Gastroesophageal sphincter (tissue), 2 donors: ENCODE measurements at regions not wholly inside any gene's neighbourhood (a gene's known extent, or its start where the extent isn't known, plus 50 kb on each side); places are given as distances from the start of the nearest gene placed in this dataset.

ENCODE experiments used
- EP300 ChIP-seq: sonication (generic); formaldehyde crosslinking; IDR thresholded peaks from one replicate; pipeline ENCODE4 v1.6.1; 2017; ENCODE audit warnings: antibody characterized with exemption, mild to moderate bottlenecking
- POLR2AphosphoS5 ChIP-seq: sonication (generic); formaldehyde crosslinking; IDR thresholded peaks from one replicate; pipeline ENCODE4 v1.6.1; 2017; ENCODE audit warnings: antibody characterized with exemption

GRCh38 chr2:200757399-200757798 is 54.3 kb upstream of the BZW1 start:
- no peak for TF ChIP-seq POLR2AphosphoS5
- no peak for TF ChIP-seq EP300
